Left renal pelvis (tissue), 4 donors: ENCODE measurements at regions not wholly inside any gene's neighbourhood (a gene's known extent, or its start where the extent isn't known, plus 50 kb on each side); places are given as distances from the start of the nearest gene placed in this dataset.
"Not testable (repeated sequence)": the region's sequence is repeated elsewhere in the genome, so short reads cannot be mapped to it uniquely, and the experiment has no call there.

ENCODE experiments used
- DNase-seq, 4 donors: peaks; one replicate each; pipeline ENCODE4 v3.0.0-alpha.2; 2013; ENCODE audit warnings: low read depth in 4 of 4, low spot score in 3 of 4

DNA sequence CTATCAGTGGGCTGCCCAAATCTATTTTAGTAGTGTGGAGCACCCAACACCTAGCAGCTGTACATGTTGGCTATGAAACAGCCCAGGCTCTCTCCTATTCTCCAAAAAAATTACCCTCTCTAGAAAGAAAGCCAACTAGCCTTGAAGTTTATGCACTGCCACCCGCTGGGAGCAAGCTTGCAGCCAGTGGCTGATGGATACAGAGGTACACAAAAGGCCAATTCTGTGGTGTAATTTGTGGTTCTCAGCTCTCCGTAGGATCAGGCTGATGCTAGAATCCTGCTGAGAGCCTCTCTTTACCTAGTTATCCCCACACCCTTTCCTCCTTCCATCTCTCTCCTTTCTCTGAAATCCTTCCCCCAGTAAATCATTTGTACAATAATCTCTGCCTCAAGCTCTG lies 1120.7 kb downstream of the DIAPH3 start:
- no peak for DNase-seq

DNA sequence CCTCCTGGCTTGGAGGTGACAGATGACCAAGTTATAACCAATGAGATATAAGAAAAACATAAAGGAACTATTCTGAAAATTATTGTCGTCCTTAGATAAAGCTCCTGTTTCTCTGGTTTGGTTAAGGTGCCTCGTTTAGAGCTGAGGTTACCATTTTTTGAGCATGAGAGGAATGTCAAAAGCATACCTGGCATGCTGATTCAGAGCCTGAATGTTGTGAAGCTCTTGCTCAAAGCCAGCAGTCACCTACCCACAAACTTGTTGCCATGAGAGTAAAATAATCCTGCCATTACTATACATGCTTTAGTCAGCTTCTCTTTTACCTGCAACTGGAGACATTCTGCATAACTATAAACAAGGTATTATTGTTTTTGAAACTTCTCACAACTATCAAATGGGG lies 1116.2 kb downstream of the DIAPH3 start:
- DNase-seq: no peak

DNA sequence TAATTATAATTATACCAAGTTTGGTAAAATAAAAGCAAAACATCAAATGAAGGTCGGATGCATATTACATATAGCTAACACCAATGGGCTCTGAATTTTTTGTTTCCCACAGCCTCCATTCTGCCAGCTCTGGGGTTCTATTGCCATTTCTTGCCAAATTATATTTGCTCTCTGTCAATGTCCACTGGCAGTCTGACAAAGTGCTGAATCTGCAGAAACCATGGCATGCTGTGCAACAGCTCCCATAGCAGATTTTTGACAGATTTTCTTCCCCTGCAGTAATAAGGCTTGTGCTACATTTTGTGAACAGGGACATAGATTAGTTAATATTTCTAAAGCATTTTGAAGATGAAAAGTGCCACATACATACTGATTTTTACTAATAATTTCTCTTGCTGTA lies 1102.1 kb downstream of the DIAPH3 start:
- DNase-seq: no peak

DNA sequence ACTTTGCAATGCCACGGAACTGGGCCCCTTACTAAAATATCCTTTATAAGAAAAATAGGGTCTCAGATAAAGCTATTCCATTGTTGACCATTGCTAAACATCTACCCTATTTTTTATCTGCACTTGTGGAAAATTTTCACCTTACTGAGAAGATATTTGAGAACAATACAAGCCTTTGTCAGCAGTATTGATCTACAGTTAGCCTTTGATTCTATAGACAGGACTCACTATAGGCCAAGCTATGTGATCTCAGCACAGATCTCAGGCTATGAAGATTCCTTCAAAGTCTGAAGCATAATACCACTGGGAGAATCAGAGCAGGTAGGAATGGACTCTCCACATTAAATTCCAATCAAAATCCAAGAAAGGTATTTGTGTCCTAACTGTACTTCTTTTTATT lies 1099.7 kb downstream of the DIAPH3 start:
- no peak for DNase-seq

DNA sequence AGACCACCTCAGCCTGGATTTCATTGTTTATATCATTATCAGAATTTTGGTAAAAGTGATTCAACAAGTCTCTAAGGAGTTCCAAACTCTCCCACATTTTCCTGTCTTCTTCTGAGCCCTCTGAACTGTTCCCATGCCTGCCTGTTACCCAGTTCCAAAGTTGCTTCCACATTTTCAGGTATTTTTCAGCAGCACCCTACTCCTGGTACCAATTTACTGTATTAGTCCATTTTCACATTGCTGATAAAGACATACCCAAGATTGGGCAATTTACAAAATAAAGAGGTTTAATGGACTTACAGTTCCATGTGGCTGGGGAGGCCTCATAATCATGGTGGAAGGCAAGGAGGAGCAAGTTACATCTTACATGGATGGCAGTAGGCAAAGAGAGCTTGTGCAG lies 1087.3 kb downstream of the DIAPH3 start:
- not testable (repeated sequence) for DNase-seq

DNA sequence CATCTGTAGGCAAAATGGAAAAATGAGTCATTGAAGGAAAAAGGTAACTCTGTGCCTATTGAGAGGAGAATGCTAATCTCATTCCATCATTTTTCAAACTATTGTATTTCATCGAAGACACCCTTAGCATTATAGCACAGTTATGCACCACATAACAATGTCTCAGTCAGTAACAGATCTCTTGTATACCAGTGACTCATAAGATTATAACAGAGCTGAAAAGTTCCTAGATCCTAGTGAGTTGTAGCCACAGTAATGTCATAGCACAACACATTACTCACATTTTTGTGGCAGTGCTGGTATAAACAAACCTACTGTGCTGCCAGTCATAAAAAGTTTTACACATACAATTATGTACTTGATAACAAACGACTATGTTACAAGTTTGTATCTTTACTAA lies 1077.6 kb downstream of the DIAPH3 start:
- no peak for DNase-seq

DNA sequence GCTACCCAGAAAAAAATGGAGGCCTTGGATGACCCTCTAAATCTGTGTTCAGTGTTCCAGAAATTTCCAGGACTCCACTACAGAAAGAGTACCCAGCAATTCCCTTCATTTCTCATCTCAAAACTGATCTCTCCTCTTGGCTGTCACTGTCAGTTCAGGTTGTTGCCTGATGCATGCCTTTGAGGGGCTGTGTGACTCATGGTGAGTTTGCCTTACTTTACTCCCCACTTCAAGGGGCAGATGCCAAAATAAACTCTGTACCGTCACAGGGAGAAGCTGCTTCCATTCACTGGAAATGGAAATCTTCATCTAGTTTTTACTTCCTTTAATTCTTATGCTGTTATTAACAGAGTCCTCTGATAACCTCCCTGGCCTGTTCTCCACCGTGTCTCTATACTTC lies 1075.0 kb downstream of the DIAPH3 start:
- DNase-seq: no peak

DNA sequence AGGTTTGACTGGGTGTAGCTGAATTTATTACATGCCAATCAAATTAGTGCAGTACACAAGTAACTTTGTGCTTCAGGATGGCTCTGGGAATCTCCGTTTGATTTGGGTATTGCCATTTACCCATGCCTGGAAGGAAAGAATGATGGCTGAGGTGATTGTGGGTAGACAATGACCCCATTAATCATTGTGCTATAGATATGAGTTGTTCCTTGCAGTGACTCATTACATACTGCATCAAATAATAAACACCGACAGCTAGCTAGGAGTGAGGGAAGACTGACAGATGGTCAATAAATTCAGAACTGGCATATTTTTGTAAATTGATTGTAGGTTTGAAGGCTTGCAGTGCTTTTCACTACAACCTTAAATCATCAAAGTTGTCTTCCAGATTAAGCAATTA lies 1069.5 kb downstream of the DIAPH3 start:
- no peak for DNase-seq

DNA sequence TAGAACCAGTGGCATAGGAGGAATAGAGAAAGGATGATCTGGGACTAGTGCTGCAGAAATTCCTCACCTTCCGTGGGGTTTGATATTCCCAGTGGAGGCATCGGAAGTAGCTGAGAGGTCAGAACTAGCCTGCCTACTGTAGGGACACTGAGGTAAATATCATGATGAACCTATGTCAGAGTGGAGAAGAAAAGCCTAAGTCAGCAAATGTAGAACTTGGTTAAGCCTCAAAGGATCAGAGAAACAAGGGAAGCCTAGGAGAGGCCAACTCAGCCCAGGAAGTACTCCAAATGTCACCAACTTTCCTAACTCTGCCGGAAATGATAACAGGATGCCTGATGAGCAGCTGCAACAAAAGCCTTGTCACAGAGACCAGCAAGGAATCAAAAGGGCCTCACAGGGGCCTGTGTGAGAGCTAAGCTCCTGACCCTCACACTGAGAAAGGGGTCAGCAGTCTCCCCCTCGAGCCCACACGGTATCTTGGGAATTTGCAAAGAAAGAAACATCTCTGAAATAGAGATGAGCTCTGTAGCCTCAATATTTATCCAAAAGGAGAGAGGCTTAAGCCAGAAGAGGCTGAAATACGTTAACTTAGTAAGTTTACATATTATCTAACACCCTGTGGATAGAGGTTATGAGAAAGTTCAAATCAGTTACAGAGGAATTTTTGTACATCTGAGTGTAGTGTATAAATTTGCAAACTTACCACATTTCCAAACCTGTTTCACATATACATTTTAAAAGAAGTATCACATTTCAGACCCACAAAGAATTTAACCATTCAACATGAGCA lies 1064.3 kb downstream of the DIAPH3 start:
- DNase-seq: no peak

DNA sequence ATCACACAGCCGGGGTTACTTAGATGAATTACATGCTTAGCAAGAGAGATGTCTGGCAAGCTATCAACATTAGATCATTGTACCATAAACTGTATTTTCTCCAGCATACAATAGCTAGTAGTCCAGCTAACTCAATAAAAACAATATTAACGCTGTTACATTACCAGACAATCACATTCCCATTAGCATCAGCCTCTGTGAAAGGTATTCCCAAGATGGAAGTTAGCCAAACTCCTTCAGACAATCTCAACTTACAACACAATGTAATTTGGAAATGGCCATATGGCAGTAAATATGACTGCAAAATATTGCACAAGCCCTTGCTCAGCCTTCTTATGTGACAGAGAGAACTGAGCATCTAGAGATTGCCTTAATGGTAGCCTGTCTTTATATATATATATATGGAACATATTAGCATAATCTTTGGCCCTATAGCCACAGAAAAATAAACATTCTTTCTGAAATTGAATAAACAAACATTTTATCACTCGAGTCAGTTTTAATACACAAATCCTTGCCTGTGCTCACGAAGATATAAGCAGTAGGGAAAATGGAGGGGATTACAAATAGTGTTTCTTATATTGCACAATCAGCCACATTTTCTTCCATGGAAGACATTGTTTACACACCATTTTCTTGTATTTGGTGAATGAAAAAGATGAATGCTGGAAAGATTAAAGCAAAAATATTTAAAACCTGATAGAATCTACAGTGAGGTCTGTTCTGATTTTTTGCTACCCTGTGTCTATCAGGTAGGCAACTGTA lies 1060.5 kb downstream of the DIAPH3 start:
- no peak for DNase-seq

DNA sequence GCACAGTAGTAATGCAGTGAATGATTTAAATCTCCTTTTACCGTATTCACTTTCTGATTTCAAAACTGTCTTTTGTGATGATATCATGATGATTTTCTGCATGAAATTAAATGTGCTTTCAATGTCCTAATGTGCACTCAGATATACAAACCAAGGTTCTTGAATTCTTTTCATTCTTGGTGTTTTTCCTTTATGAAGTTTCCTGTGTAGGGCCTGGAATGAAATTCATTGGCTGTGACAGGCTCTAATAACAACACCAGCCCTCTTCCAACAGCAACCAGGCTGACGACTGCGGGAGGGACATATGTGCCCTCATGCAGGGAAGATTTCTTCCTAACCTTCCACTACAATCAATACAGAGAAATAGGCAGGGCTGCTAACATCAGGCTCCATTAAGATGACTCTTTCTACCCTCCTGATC lies 1052.0 kb downstream of the DIAPH3 start:
- no peak for DNase-seq

DNA sequence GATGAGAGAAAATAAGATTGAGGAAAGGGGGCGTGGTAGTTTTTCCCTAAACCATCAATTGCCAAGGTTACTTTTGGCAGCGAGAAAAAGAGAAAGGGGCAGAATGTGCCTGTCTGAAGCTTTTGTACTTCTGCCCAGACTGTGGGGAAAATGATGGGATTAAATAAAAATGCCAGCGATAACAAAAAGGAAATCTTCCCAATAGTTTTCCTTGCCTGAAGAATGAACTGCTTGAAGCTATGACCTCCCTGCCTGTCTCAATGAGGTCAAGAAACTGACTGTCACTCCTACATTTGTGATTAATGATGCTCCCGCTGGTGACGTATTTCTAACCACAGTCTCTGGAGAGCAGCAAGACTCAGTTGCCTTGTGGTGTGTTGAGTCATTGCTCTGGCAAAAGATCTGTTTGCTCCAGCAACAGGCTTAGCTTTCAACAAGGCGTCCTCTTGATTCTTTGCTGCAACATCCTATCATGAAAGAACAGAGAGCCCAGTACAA lies 1051.5 kb downstream of the DIAPH3 start:
- no peak for DNase-seq

DNA sequence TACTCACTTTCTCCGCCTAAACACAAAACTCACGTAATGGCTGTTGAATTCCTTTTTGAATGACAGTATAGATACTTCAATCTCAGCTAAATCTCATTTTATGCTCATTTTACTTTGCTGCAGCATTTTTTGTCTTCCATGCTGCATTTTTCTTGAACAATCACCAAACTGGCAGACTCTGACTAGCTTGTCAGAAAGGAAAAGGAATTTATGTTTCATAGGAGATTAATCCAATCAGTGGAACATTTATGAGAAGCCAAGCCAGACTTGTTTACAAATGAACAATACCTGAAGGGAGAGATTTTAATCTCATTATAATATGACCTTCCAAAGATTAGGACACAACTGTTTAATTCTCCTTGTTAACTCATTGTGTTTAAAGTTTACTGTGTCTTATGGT lies 1044.3 kb downstream of the DIAPH3 start:
- DNase-seq: no peak

DNA sequence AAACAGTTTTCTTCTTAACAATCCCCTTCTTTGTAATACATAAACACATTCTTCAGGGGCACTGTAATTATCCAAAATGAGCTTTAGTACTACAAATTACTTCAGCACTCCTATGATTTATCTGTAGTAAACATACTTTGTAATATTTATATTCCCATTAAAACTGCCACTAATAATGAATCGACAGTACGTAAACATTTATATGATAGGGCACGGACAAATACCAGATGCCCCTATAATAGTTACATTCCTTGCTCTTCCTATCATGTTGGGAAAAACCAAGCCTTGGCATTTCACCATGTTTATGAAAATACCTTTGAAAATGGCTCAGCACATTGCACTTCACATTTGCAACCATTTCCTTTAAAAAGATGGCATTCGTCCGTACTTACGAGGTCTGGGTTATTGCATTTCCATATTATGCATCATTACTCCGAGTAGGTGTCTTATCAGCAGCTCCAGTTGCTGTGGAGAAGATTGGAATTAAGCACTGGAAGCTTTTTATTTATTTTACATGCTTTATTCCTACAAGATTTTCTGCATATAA lies 1043.4 kb downstream of the DIAPH3 start:
- no peak for DNase-seq

DNA sequence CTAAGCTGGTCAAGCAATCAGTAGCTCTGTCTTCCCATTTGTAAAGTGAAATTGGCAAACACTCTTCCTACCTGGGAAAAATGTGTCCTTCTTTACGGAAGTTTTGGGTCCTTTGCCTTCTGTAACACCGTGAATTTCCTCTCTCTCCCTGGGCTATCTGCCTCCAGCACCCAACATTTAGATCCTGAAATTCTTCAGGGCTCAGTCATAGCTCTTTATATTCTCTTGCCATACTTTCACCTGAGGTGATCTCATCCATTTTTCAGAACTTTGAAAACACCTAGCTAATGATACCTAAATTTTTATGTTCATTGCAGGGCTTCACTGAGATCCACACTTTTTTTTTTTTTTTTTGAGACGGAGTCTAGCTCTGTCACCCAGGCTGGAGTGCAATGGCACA lies 1042.2 kb downstream of the DIAPH3 start:
- DNase-seq: no peak

DNA sequence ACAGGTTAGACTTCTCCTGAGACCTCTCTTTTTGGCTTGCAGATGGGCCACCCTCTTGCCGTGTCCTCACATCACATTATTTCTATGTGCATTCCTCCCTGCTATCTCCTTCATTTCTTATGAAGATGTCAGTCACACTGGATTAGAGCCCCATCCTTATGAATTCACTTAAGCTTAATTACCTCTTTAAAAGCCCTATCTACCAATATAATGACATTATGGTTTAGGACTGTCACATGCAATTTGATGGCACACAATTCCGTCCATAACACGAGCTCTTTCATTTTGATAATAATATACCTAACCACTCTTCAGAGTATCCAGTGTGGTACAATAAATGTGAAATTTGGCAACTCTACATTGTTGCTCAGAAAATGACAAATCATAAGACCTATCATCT lies 1037.3 kb downstream of the DIAPH3 start:
- no peak for DNase-seq

DNA sequence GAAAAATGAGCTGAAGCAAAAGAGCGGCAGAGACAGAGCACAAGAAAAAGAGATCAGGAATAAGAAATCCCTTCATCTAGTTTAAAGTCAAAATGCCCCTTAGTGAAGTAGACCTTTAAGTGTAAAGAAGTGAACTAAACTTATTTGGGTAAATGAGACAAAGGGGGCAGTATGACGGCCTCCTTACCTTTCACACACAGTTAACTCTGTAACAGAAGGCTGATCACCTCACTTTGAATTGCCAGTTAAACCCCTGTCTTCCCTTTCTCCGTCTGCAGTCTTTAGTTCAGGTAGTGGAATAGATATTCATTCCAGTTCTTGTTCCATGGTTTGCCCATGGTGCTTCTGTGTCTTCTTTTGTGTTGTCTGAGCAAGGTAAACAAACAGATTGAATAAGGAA lies 1029.8 kb downstream of the DIAPH3 start:
- no peak for DNase-seq

DNA sequence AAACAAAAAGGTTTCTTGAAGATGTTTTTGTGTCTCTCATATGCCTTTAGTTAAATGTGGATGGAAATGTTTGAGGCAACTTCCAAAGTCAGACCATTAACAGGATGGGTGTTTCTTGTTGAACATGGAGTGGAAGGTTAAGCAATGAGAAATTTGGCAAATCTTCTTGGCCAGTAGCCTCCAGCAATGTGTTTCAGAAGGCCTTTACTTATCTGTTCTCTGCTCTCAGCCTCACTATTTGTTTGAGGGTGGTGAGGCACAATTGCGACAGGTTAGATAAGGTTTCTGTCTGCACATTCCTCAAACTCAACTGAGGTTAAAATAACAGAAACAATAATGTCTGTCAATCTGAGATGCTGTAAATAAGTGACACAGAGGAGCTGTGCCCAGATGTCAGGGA lies 1019.0 kb downstream of the DIAPH3 start:
- DNase-seq: no peak

DNA sequence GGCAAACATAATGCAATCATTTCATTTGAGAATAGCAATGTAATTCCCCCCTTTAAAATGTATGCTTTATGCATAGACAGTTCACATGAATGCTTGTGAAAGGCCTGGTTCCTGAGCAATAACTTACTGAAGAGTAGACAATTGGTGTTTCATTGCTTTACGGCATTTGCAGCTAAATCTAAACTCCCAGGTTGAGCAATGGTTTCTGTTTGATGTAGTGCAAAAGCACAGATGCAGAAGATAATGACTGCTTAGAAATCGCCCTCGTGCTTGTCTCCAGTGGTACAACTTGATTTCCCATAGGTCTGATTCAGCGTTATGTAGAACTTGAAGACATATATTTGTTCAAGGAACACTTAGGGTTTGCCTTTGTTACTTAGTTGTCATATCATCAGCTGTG lies 1018.3 kb downstream of the DIAPH3 start:
- DNase-seq: no peak

DNA sequence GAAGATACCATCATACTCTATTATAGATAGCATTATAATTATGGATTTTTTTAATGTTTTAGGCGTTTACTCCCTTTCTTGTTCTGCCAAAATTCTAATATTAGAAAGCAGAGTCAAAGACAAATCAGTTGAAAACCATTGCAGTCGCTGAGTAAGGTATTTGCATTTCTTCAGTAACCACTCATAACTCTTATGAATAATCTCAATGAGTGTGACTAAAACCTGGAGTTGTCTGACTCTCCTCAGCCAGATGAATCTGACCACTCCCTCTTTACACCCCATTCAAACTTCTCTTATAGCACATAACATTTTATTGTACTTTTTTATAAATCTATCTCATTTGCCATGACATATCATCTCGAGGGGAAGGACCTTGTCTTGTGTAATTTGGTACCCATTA lies 1006.5 kb downstream of the DIAPH3 start:
- DNase-seq: no peak

DNA sequence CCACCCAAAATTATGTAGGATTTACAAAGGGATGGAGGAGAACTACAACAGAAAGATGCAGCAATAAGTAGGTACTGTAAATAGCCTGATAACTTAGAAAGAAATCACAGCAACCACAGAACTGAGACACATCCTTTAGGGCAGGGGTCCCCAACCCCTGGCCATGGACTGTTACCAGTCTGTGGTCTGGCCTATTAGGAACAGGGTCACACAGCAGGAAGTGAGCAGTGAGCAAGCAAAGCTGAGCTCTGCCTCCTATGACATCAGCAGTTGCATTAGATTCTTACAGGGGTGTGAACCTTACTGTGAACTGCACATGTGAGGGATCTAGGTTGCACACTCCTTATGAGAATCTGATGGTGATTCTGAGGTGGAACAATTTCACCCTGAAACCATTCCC lies 997.6 kb downstream of the DIAPH3 start:
- DNase-seq: no peak

DNA sequence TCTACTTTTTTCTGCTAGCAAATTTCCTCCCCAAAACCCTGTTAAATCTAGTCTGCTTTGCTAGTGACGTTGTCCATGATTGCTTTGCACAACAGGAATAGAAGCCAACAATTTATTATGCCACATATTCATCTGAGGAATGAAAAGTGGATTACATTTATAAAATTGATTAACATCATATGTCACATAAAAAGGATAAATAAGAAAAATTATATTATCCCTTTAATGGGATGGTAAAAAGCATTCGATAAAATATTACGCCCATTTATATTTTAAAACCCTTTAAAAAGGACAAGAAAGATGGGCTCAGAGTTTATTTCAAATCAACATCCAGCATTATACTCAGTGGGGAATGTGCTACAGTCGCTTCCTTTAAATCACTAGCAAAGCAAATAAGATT lies 991.7 kb downstream of the DIAPH3 start:
- no peak for DNase-seq
